ENCODE measurements at regions not wholly inside any gene's neighbourhood (a gene's known extent, or its start where the extent isn't known, plus 50 kb on each side); places are given as distances from the start of the nearest gene placed in this dataset.

DNA sequence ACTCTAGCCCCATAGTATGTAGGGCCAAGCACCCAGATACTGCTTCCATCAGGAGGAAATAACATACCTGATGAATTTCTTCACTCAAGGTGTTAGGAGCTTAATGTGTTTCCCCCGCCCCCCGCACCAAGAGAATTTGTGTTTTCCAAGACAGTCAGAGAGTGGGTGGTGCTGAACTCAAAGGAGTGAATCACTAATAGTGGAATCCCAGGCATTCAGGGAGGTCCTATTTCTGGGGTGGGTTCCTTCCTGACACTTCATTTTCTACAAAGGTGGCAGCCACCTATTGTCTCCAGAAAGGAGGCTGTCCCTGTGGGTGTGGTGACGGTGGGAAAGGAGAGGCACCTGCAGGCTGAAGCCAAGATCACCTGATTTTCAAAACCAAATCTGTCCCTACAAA, 50.8 kb upstream of the ELF5 start:
- DNase-seq, result no peak

DNA sequence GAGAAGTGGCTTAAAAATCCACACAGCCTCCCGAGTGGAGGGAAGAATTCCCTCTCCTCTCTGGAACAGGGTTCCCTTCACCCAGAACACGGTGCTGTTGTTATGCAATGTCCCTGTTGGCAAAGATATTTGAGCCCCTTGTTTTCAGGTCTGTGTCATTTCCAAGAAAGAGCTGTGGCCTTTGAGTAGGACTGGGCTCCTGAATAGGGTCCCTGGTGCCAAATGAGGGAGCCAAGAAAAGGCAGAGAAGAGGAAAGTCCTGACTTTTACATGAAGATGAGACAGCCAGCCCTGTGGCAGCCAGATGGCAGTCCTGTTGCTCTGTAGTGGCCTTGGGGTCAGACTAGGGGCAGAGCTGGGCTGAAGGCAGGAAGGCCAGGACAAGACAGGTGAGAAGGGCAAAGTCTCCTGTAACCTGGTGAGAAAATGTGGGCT, 51.2 kb upstream of the ELF5 start:
- no peak for DNase-seq

DNA sequence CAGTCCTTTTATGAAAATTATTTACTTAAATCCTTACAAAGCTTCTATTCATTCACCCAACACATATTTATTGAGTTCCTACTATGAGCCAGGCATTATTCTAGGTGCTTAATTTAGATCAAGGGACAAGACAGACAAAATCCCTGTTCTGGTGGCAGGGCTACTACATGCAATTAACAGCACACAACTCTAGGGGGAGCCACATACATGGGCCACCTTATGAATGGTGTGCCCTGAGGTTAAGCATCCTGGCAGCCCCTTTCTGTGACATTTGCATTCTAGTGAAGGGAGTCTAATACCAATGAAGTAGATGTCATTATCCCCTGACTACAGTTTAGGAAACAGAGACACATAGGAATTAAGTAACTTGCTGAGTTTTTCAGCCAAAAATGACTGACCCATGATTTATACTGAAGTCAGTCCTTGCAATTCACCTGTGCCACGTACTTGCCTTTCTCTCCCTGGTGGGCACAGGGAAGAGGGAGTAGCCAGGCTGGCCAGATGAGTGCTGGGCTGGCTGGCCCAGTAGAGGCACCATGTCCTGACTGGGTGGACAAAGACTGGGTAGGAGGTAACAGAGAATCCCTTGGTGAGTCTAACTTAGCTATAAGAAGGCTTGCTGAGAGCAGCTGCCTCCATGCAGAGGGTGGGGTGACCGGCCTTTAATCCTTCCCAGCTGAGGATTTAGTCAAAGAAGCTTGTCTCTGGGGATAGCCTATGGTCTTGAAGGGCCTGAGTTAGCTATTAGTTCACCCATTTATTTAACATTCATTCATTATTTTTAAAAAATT, 52.0 kb upstream of the ELF5 start:
- no peak for DNase-seq

DNA sequence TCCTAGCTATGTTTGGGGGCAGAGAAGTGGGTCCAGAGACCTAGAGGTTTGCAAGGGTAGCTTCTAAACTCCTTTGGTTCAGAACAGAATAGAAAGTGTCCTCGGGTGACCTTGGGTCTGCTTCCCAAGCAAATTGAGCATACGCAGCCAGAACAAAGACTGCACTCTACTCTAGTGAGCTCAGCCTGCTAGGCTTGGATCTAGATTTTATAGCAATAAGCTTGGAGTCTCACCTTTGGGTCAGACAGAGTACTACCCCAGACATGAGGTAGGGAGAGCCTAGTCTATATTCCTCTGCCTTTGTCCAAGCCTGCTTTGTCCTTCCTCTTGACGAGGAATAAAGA, 52.6 kb upstream of the ELF5 start:
- no peak for DNase-seq

DNA sequence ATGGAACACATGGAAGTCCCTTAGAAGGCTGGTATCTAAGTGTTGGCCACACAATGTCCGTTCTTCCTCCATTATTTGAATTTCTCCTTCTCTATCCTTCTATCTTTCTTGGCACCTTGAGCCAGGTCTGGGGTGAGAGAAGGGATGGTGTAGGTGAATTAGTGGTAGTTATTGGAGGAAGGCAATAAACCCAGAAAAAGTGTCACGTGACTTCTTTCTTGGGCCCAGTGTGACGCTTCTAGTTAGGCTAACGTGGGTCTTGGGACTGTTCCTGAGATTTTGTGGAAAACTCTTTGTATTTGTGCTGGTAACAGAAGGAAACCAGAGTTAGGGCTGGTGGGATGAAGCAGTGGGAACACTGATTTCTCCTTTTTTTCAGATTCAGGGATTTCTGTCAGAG, 53.1 kb upstream of the ELF5 start:
- no peak for DNase-seq

DNA sequence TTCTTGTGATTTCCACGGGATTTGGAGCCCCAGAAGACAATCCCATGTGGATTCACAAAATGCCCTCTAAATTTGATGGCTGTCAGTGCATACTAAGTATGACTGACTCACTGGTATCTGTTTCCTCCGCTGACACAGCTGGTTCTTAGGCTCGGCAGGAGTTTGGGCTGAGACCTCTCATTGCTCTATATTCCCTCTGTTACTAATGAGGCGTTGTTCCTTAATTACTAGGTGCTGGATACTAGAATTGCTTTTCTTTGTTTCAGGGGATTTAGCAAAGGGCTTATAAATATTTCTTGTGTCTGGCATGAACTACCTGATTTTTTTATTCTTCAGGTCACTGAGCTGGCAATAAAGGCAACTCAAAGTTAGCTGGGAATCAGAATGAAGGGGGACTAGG, 53.2 kb upstream of the EHF start:
- DNase-seq, result no peak

DNA sequence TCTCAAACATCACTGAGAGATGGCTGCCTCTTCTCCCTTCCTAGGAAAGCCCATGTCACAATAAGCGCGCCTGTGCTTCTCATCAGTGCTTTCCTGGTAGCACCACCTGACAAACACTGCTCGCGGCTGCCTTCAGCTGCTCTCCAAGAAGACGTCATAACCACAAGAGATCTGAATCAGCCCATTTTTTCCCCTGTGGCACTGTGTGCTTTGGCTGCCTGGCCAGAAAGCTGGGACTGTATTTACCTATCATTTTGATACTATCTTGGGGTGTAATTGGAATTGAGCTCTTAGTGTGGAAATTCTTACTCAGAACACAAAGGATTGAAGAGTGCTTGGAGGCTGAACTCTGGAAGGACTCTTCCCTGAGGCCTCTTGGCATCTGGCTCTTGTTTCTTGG, 50.3 kb upstream of the EHF start:
- peak; percentile 21 for DNase-seq

All from DMS153 (cell line).